HG03025 (cell line): ENCODE measurements at regions not wholly inside any gene's neighbourhood (a gene's known extent, or its start where the extent isn't known, plus 50 kb on each side); places are given as distances from the start of the nearest gene placed in this dataset.

ENCODE experiments used
- ATAC-seq: cut with Tn5 transposase; IDR thresholded peaks from one replicate; pipeline ENCODE4 v1.9.1; 2021; ENCODE audit warnings: mild to moderate bottlenecking, moderate library complexity; ENCODE audit not compliant: unreplicated experiment, low FRiP score

GRCh38 chr18:23384778-23385736 lies 68.0 kb upstream of the RIOK3 start:
- no peak for ATAC-seq

DNA sequence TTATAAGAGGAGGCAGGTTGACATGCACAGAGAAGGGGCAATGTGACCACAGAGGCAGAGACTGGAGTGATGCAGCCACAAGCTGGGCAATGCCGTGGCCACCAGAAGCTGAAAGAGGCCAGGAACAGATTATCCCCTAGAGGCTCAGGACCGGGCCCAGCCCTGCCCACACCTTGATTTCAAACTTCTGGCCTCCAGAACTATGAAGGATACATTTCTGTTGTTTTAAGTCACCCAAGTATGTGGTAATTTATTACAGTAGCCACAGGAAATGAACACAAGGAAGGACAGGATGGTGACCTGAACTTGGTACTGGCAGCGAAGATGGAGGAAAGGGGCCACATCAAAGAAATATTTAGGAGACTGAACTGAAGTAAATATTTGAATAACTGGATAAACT lies 66.8 kb upstream of the RIOK3 start:
- no peak for ATAC-seq

DNA sequence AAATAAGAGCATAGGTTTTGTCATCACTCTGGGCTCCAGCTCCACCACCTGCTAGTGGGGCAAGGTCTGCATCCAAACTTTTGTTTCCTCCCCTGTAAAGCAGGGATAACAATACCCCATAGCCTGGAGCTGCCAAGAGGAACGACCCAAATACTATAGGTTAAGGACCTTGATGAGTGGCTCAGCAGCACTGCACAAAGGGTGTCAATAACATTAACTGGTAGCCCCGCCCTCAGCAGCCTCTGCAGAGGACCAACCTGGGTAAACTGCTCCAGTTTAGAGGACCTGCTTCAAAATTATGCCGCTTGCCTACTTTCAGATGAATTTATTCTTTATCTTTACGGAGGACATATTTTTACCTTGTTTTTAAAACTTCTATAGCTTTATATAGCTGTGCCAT lies 65.8 kb upstream of the RIOK3 start:
- no peak for ATAC-seq

DNA sequence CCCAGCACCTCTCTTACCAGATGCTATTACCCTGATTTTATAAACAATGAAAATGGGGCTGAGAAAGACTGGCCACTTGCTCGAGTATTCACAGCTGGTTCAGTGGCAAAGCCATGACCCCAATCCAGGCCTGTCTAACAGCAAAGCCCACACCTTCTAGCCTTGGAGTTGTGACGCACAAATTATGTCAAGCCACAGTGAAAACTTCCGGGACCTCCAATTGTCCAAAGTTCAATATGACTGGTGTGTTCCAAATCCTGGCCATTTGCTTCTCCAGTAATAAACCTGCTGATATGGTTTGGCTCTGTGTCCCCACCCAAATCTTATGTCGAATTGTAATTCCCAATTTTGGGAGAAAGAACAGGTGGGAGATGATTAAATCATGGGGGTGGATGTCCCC lies 64.7 kb upstream of the RIOK3 start:
- ATAC-seq, result no peak

GRCh38 chr18:23391156-23391555 lies 61.9 kb upstream of the RIOK3 start:
- ATAC-seq, result no peak

DNA sequence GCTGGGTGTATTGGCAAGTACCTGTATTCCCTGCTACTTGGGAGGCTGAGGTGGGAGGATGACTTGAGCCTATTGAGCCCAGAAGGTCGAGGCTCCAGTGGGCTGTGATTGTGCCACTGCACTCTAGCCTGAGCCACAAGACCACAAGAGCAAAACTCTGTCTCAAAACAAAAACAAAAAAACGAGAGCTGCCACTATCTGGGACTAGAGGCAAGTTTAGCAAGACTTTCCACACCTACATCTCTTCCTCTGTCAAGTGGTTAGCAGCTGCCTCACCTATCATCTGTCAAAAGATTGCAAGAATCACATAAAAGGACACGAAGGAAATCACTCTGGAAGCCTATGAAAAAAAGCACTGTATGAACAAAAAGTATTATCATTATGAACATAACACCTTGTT lies 55.2 kb upstream of the RIOK3 start:
- no peak for ATAC-seq

DNA sequence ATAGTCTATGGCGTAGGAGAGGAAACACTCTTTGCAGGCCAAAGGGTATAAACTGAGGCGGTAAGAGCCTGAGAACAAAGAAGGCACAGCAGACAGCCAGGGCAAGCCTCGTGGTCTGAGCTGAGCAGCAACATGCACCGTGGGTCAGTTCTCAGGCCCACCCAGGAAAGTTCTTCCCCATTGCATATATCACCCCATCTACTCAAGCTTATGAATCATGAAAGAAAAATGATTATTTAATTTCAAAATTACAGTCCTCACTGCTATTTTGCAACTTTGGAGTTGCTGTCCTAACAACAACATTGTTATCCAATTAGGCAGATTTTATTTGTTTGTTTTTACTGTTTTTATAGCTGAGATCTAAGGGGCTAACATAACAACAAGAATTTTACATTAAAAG lies 54.7 kb upstream of the RIOK3 start:
- ATAC-seq, result no peak

- no peak for ATAC-seq
Measured at GRCh38 chr18:23399067-23399466, 54.0 kb upstream of the RIOK3 start.

DNA sequence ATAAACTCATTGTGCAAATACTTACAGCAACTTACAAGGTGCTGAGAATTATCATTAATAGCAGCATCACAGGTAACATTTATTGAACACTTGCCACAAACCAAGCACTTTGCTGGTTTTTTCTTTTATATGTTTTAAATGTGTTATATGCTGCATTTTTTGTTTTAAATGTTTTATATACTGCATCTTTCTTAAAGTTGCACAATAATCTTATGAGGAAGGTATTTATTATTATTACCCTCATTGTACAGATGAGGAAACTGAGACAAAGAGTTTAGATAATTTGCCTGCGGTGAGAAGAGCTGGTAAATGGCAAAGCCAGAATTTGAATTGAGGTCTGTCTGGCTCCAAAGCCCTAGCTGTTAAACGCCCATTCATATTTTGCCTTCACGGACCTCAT lies 52.2 kb upstream of the RIOK3 start:
- ATAC-seq, result no peak

GRCh38 chr18:23401400-23402347 lies 51.4 kb upstream of the RIOK3 start:
- ATAC-seq, result no peak
